Stimulated activated naive B cell treated with anti-CD40 and anti-IgM and Interleukin-4, amounts not matched to agents 10 μg/mL and 1 μg/mL and 100 μg/mL, for 72 hours (primary cell): ENCODE measurements at regions not wholly inside any gene's neighbourhood (a gene's known extent, or its start where the extent isn't known, plus 50 kb on each side); places are given as distances from the start of the nearest gene placed in this dataset.
"Not testable (repeated sequence)": the region's sequence is repeated elsewhere in the genome, so short reads cannot be mapped to it uniquely, and the experiment has no call there.

ENCODE experiments used
- ATAC-seq, 2 donors: fragments of 150-1000 bp; cut with Tn5 transposase; replicated peaks; 2 replicates each; pipeline ENCODE4 v1.10.0; 2021; ENCODE audit warnings: moderate library complexity in 1 of 2
- DNase-seq: peaks from one replicate; pipeline ENCODE4 v3.0.0; 2021
- H3K27ac Mint-ChIP-seq: one replicate; pipeline ENCODE4 v1.8.0; 2022; ENCODE audit warnings: mild to moderate bottlenecking, mixed read lengths
- H3K27me3 Mint-ChIP-seq, 2 donors: one replicate each; pipeline ENCODE4 v1.8.0; 2022; ENCODE audit warnings: mixed read lengths in 2 of 2
- H3K36me3 Mint-ChIP-seq, 2 donors: one replicate each; pipeline ENCODE4 v1.8.0; 2022; ENCODE audit warnings: mixed read lengths in 2 of 2, mild to moderate bottlenecking in 1 of 2
- H3K4me1 Mint-ChIP-seq, 2 donors: one replicate each; pipeline ENCODE4 v1.8.0; 2022; ENCODE audit warnings: mixed read lengths in 2 of 2, mild to moderate bottlenecking in 1 of 2
- H3K4me3 Mint-ChIP-seq, 2 donors: one replicate each; pipeline ENCODE4 v1.8.0; 2022; ENCODE audit warnings: mild to moderate bottlenecking in 2 of 2, mixed read lengths in 2 of 2, moderate library complexity in 1 of 2
- H3K9me3 Mint-ChIP-seq, 2 donors: one replicate each; pipeline ENCODE4 v1.8.0; 2022; ENCODE audit warnings: mixed read lengths in 2 of 2, mild to moderate bottlenecking in 1 of 2

- not testable (repeated sequence) for DNase-seq, H3K4me3 Mint-ChIP-seq, H3K27me3 Mint-ChIP-seq, H3K36me3 Mint-ChIP-seq, ATAC-seq, H3K4me1 Mint-ChIP-seq, H3K27ac Mint-ChIP-seq, H3K9me3 Mint-ChIP-seq
These were observed 482.1 kb upstream of the ADGRL4 start for GRCh38 chr1:79488572-79489121.

GRCh38 chr1:79478728-79479373 lies 472.3 kb upstream of the ADGRL4 start:
- H3K27ac Mint-ChIP-seq, result no peak overlapping the region

GRCh38 chr1:79478160-79478559 lies 471.6 kb upstream of the ADGRL4 start:
- no peak for ATAC-seq
- no peak overlapping the region for H3K27ac Mint-ChIP-seq
- no peak overlapping the region for H3K4me3 Mint-ChIP-seq
- no peaks in the 10 kb centered on the region for H3K27me3 Mint-ChIP-seq
- H3K9me3 Mint-ChIP-seq, result peaks cover 0 to 2% of the 10 kb centered on the region in 2 donors
- H3K4me1 Mint-ChIP-seq, result no peaks in the 10 kb centered on the region
- DNase-seq, result no peak
- H3K36me3 Mint-ChIP-seq, result no peaks in the 10 kb centered on the region

More at GRCh38 chr1:79478728-79479373, 472.3 kb upstream of the ADGRL4 start:
- Mint-ChIP-seq H3K36me3 (no peaks in the 10 kb centered on the region), H3K27me3 (no peaks in the 10 kb centered on the region), H3K9me3 (peaks cover 0 to 2% of the 10 kb centered on the region in 2 donors), H3K4me3 (no peak overlapping the region), H3K4me1 (no peaks in the 10 kb centered on the region)
- ATAC-seq (no peak), DNase-seq (no peak)

- DNase-seq (no peak), ATAC-seq (no peak)
- H3K36me3 Mint-ChIP-seq, result no peaks in the 10 kb centered on the region
- H3K9me3 Mint-ChIP-seq, result no peaks in the 10 kb centered on the region
- H3K4me3 Mint-ChIP-seq, result no peak overlapping the region
- H3K4me1 Mint-ChIP-seq, result no peaks in the 10 kb centered on the region
- H3K27me3 Mint-ChIP-seq, result no peaks in the 10 kb centered on the region
- H3K27ac Mint-ChIP-seq, result no peak overlapping the region
These were observed 465.6 kb upstream of the ADGRL4 start for GRCh38 chr1:79472067-79472656.

GRCh38 chr1:79469139-79469538 lies 462.6 kb upstream of the ADGRL4 start:
- Mint-ChIP-seq H3K9me3 (peaks cover 0 to 5% of the 10 kb centered on the region in 2 donors), H3K4me3 (no peak overlapping the region), H3K27ac (no peak overlapping the region), H3K27me3 (no peaks in the 10 kb centered on the region), H3K36me3 (no peaks in the 10 kb centered on the region), H3K4me1 (no peaks in the 10 kb centered on the region)
- DNase-seq, result no peak
- no peak for ATAC-seq

GRCh38 chr1:79460773-79461436 lies 454.4 kb upstream of the ADGRL4 start:
- no peak overlapping the region for H3K4me3 Mint-ChIP-seq
- H3K36me3 Mint-ChIP-seq, result no peaks in the 10 kb centered on the region
- H3K9me3 Mint-ChIP-seq, result peaks cover 0 to 2% of the 10 kb centered on the region in 2 donors
- DNase-seq (no peak), ATAC-seq (peak in 1 of 2 donors; percentile 52)
- no peak overlapping the region for H3K27ac Mint-ChIP-seq
- no peaks in the 10 kb centered on the region for H3K27me3 Mint-ChIP-seq
- no peaks in the 10 kb centered on the region for H3K4me1 Mint-ChIP-seq

GRCh38 chr1:79457562-79458224 lies 451.2 kb upstream of the ADGRL4 start:
- no peak for DNase-seq
- Mint-ChIP-seq H3K4me1 (no peaks in the 10 kb centered on the region), H3K9me3 (peaks cover 0 to 2% of the 10 kb centered on the region in 2 donors), H3K4me3 (no peak overlapping the region), H3K27me3 (no peaks in the 10 kb centered on the region), H3K36me3 (no peaks in the 10 kb centered on the region), H3K27ac (no peak overlapping the region)
- peak in 1 of 2 donors; percentile 54 for ATAC-seq

- Mint-ChIP-seq H3K27ac (no peak overlapping the region), H3K9me3 (peaks cover 0 to 1% of the 10 kb centered on the region in 2 donors), H3K4me3 (no peak overlapping the region), H3K36me3 (no peaks in the 10 kb centered on the region), H3K4me1 (no peaks in the 10 kb centered on the region), H3K27me3 (no peaks in the 10 kb centered on the region)
- DNase-seq (no peak), ATAC-seq (no peak)
These were observed 441.9 kb upstream of the ADGRL4 start for GRCh38 chr1:79448426-79448825.

GRCh38 chr1:79441238-79441637 lies 434.7 kb upstream of the ADGRL4 start:
- no peak overlapping the region for H3K27ac Mint-ChIP-seq
- no peak for DNase-seq
- no peaks in the 10 kb centered on the region for H3K36me3 Mint-ChIP-seq
- peaks cover 0 to 1% of the 10 kb centered on the region in 2 donors for H3K9me3 Mint-ChIP-seq
- no peaks in the 10 kb centered on the region for H3K27me3 Mint-ChIP-seq
- no peaks in the 10 kb centered on the region for H3K4me1 Mint-ChIP-seq
- H3K4me3 Mint-ChIP-seq, result no peak overlapping the region
- no peak for ATAC-seq

- no peaks in the 10 kb centered on the region for H3K36me3 Mint-ChIP-seq
- no peak for ATAC-seq
- no peak for DNase-seq
- no peaks in the 10 kb centered on the region for H3K27me3 Mint-ChIP-seq
- H3K9me3 Mint-ChIP-seq, result no peaks in the 10 kb centered on the region
- H3K4me1 Mint-ChIP-seq, result no peaks in the 10 kb centered on the region
- no peak overlapping the region for H3K4me3 Mint-ChIP-seq
- no peak overlapping the region for H3K27ac Mint-ChIP-seq
These were observed 431.0 kb upstream of the ADGRL4 start for GRCh38 chr1:79437540-79437939.

GRCh38 chr1:79431340-79431739 lies 424.8 kb upstream of the ADGRL4 start:
- Mint-ChIP-seq H3K4me3 (no peak overlapping the region), H3K4me1 (no peaks in the 10 kb centered on the region), H3K27me3 (no peaks in the 10 kb centered on the region), H3K9me3 (no peaks in the 10 kb centered on the region), H3K36me3 (no peaks in the 10 kb centered on the region), H3K27ac (no peak overlapping the region)
- DNase-seq, result no peak
- ATAC-seq, result no peak

GRCh38 chr1:79430437-79430836 lies 423.9 kb upstream of the ADGRL4 start:
- no peak for ATAC-seq
- no peaks in the 10 kb centered on the region for H3K4me1 Mint-ChIP-seq

GRCh38 chr1:79422726-79423125 lies 416.2 kb upstream of the ADGRL4 start:
- ATAC-seq (no peak), DNase-seq (no peak)
- Mint-ChIP-seq H3K9me3 (peaks cover 0 to 8% of the 10 kb centered on the region in 2 donors), H3K36me3 (no peaks in the 10 kb centered on the region), H3K4me1 (no peaks in the 10 kb centered on the region), H3K27me3 (no peaks in the 10 kb centered on the region), H3K4me3 (no peak overlapping the region), H3K27ac (no peak overlapping the region)

More at GRCh38 chr1:79430437-79430836, 423.9 kb upstream of the ADGRL4 start:
- H3K36me3 Mint-ChIP-seq, result no peaks in the 10 kb centered on the region
- no peaks in the 10 kb centered on the region for H3K27me3 Mint-ChIP-seq
- H3K27ac Mint-ChIP-seq, result no peak overlapping the region
- no peaks in the 10 kb centered on the region for H3K9me3 Mint-ChIP-seq
- no peak for DNase-seq
- no peak overlapping the region for H3K4me3 Mint-ChIP-seq

GRCh38 chr1:79398501-79398900 lies 392.0 kb upstream of the ADGRL4 start:
- DNase-seq, result no peak
- ATAC-seq, result no peak
- Mint-ChIP-seq H3K4me1 (no peaks in the 10 kb centered on the region), H3K27ac (no peak overlapping the region), H3K4me3 (no peak overlapping the region), H3K36me3 (no peaks in the 10 kb centered on the region), H3K9me3 (peaks cover 0 to 6% of the 10 kb centered on the region in 2 donors), H3K27me3 (no peaks in the 10 kb centered on the region)
